ENCODE measurements at regions not wholly inside any gene's neighbourhood (a gene's known extent, or its start where the extent isn't known, plus 50 kb on each side); places are given as distances from the start of the nearest gene placed in this dataset.
"Not testable (repeated sequence)": the region's sequence is repeated elsewhere in the genome, so short reads cannot be mapped to it uniquely, and the experiment has no call there.

DNA sequence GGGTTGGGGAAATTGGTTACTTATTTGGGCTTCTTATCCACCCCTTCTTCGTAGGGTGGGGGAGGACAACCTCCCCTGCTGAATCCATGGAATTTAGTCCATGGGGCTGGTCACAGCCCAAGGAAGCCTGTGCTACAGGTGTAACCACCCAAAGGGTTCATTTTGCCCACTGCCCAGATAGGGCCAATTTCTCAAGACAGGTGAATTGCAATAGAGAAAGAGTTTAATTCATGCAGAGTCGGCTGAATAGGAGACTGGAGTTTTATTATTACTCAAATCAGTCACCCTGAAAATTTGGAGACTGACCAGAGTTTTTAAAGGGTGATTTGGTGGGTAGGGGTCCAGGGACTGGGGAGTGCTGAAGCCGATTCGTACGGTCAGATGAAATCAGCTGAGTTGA is 101.5 kb upstream of the HS3ST2 start:
- no peak for DNase-seq (ENCODE audit: low read depth)
- TF ChIP-seq, protein P1, sequence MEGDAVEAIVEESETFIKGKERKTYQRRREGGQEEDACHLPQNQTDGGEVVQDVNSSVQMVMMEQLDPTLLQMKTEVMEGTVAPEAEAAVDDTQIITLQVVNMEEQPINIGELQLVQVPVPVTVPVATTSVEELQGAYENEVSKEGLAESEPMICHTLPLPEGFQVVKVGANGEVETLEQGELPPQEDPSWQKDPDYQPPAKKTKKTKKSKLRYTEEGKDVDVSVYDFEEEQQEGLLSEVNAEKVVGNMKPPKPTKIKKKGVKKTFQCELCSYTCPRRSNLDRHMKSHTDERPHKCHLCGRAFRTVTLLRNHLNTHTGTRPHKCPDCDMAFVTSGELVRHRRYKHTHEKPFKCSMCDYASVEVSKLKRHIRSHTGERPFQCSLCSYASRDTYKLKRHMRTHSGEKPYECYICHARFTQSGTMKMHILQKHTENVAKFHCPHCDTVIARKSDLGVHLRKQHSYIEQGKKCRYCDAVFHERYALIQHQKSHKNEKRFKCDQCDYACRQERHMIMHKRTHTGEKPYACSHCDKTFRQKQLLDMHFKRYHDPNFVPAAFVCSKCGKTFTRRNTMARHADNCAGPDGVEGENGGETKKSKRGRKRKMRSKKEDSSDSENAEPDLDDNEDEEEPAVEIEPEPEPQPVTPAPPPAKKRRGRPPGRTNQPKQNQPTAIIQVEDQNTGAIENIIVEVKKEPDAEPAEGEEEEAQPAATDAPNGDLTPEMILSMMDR (IDR thresholded peaks at IDR 0.05; ENCODE audit: insufficient read depth, low read length) = no peak

GRCh38 chr16:22718598-22718997 is 95.4 kb upstream of the HS3ST2 start:
- DNase-seq (ENCODE audit: low read depth); H3K4me3 ChIP-seq (ENCODE audit: low read depth, low read length): not testable (repeated sequence)

More for the DNA sequence above, 101.5 kb upstream of the HS3ST2 start:
- no peak overlapping the region for H3K4me3 ChIP-seq (ENCODE audit: low read depth, low read length)

- no peak for DNase-seq (ENCODE audit: low read depth)
- TF ChIP-seq, protein P1 (IDR thresholded peaks at IDR 0.05; ENCODE audit: insufficient read depth, low read length) = no peak
- no peak overlapping the region for H3K4me3 ChIP-seq (ENCODE audit: low read depth, low read length)
Measured at GRCh38 chr16:22719945-22720344, 94.0 kb upstream of the HS3ST2 start.

DNA sequence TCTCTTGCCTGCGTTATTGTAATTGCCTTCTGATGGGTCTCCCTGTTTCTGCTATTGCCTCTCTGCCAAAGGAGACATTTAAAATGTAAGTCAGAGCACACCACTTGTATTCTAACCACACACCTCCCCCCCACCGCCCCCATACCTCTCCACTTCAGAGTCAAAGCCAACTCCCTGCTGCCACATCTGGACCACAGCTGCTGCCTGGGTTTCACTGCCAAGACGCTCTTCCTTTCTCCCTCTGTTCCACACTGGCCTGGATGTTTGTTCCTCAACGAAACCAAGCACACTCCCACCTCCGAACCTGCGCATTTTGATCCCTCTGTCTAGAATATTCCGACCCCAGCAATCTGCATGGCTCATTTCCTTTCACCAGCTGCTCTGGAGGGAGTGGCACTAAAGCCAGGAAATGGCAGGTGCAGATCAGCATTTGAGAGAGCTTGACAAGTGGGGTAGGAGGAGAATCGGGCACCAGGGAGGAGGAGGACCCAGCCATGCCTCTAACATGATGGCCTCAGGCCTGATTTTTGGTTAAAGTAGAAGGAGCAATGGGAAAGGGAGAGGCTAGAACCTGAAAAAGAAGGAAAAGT is 92.4 kb upstream of the HS3ST2 start:
- no peak overlapping the region for H3K4me3 ChIP-seq (ENCODE audit: low read depth, low read length)
- no peak for DNase-seq (ENCODE audit: low read depth)
- TF ChIP-seq, protein P1 (IDR thresholded peaks at IDR 0.05; ENCODE audit: insufficient read depth, low read length) = no peak

DNA sequence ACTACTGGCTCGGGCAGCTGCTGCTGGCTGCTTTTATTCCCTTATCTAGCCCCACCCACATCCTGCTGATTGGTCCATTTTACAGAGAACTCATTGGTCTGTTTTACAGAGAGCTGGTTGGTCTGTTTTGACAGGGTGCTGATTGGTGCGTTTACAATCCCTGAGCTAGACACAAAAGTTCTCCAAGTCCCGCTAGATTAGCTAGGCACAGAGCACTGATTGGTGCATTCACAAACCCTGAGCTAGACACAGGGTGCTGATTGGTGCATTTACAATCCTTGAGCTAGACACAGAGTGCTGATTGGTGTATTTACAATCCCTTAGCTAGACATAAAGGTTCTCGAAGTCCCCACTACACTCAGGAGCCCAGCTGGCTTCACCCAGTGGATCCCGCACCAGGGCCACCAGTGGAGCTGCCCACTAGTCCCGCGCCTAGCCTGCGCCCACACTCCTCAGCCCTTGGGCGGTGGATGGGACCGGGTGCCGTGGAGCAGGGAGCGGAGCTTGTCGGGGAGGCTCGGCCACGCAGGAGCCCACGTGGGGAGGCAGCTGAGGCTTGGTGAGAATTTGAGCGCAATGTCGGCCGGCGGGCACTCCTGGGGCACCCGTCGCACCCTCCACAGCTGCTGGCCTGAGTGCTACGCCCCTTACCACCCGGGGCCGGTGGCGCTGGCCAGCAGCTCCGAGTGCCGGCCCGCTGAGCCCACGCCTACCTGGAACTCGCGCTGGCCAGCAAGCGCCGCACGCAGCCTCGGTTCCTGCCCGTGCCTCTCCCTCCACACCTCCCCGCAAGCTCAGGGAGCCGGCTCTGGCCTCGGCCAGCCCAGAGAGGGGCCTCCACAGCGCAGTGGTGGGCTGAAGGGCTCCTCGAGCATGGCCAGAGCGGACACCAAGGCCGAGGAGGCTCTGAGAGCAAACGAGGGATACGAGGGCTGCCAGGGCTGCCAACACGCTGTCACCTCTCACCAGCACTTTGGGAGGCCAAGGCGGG is 91.1 kb upstream of the HS3ST2 start:
- not testable (repeated sequence) for H3K4me3 ChIP-seq (ENCODE audit: low read depth, low read length); DNase-seq (ENCODE audit: low read depth)

- TF ChIP-seq, protein P1 (IDR thresholded peaks at IDR 0.05; ENCODE audit: insufficient read depth, low read length) = no peak
- H3K4me3 ChIP-seq (ENCODE audit: low read depth, low read length) = no peak overlapping the region
- no peak for DNase-seq (ENCODE audit: low read depth)
Measured at GRCh38 chr16:22726868-22727267, 87.1 kb upstream of the HS3ST2 start.

GRCh38 chr16:22727285-22728166 is 86.4 kb upstream of the HS3ST2 start:
- TF ChIP-seq, protein P1 (IDR thresholded peaks at IDR 0.05; ENCODE audit: insufficient read depth, low read length) = no peak
- no peak for DNase-seq (ENCODE audit: low read depth)

More at GRCh38 chr16:22727285-22728166, 86.4 kb upstream of the HS3ST2 start:
- H3K4me3 ChIP-seq (ENCODE audit: low read depth, low read length) = no peak overlapping the region

All from fibroblast of the aortic adventitia (primary cell).